EH (cell line): ENCODE measurements at regions not wholly inside any gene's neighbourhood (a gene's known extent, or its start where the extent isn't known, plus 50 kb on each side); places are given as distances from the start of the nearest gene placed in this dataset.
"Not testable (repeated sequence)": the region's sequence is repeated elsewhere in the genome, so short reads cannot be mapped to it uniquely, and the experiment has no call there.

ENCODE experiments used
- DNase-seq: peaks from one replicate; pipeline ENCODE4 v3.0.0-alpha.2; 2015; ENCODE audit warnings: low read depth

DNA sequence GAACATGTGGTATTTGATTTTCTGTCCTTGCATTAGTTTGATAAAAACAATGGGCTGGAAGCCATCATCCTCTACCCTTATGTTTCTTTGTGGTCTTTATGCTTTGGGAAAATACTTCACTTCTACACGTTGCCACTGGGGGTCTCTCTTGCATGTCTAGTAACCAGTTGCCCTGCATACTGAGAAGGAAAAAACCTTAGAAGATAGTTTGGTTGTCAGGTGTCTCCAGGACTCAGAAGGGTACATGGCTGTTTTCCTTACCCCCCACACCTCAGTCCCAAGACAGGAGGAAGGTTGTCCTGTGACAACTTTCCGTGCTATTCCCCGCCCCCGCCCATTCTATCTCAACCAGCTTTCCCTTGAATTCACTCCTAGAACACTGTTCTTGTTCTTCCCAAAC, 62.1 kb upstream of the LANCL3 start:
- no peak for DNase-seq

- not testable (repeated sequence) for DNase-seq
Measured at GRCh38 chrX:37516512-37516911, 54.9 kb upstream of the LANCL3 start.

DNA sequence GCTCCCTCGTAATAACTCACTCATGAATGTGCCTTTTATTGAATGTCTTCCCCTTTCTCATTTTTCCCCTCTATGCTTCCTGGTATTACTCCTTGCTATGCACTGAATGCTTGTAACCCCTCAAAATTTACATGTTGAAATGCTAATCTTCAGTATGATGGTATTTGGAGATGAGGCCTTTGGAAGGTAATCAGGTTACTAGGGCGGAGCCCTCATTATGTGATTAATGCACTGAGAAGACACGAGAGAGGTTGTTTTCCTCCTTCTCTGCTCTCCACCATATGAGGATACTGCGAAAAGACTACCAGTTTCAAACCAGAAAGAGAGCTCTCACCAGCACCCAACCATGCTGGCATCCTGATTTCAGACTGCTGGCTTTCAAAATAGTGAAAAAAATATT, 52.2 kb upstream of the LANCL3 start:
- DNase-seq, result not testable (repeated sequence)

DNA sequence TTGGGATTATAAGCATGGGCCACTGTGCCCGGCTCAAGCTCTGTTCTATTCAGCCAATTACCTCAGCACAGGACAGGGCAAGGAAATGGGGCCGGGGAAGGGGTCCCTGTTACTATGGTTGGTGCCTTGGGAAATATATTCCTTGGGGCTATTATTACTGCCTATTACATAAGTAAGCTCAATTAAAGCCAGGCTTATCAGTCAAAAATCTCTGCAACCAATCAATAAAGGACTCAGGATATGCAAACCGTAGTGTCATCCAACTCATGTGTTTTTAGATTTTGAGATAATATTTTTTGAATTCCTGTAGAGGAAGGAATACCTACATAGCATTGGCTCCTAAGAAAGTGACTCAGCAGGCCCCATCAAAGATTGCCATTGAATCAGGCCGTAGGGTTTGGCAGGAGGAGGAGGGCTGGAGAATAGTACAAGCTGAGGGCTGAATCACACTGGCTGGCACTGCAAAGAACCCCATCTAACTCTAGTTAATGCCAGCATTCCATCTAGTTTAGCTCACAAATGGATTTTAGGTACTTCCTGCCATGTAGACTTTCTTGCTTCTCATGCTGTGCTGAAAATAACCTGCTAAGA, 50.5 kb upstream of the LANCL3 start:
- peak; percentile 54 for DNase-seq
